ENCODE measurements at regions not wholly inside any gene's neighbourhood (a gene's known extent, or its start where the extent isn't known, plus 50 kb on each side); places are given as distances from the start of the nearest gene placed in this dataset.

DNA sequence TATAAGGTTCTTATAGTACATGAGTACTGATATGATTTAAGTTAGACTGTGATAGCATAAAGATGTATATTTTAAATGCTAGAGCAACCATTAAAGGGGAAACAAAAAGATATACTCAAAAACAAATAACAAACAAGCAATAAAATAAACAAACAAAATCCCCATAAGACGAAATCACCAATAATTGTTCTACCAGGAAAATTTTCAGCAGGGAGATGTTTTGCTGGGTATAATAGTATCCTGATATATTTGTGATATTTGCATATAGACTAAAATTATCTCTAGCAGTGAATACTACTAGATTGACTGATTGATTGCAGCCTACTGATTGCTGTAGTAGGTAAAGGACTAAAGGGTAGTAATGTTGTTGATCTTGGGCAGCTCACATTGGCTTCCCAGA is 177.4 kb downstream of the TMEM182 start:
- H3K9me3 Mint-ChIP-seq: peaks cover 10% of the 10 kb centered on the region
- no peaks in the 10 kb centered on the region for H3K27me3 Mint-ChIP-seq
- no peak for TF ChIP-seq CTCF (conservative IDR thresholded peaks at IDR 0.05)
- no peaks in the 10 kb centered on the region for H3K4me1 Mint-ChIP-seq (ENCODE audit: unreplicated experiment)
- no peak overlapping the region for H3K27ac Mint-ChIP-seq
- no peak for DNase-seq (ENCODE audit: extremely low spot score, unreplicated experiment)
- no peak overlapping the region for H3K4me3 Mint-ChIP-seq
- H3K36me3 Mint-ChIP-seq: no peaks in the 10 kb centered on the region

DNA sequence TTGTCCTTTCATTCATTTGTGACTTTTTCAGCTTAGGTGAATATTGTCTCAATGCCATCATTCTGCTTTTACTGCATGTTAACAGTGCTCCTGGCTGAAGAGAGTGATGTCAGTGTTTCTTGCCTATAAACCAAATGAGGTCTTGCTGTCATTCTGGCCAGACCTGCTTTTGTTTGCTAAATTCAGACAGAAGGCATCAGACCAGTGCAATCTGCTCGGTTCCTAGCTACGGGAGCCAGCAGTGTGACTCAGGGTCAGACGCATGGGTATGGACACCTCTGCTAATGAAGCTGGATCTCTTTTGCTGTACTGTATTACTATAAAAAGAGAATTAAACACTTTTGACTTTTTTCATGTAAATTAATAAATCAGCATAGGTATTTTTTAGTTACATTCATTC is 178.9 kb downstream of the TMEM182 start:
- no peak for TF ChIP-seq CTCF (conservative IDR thresholded peaks at IDR 0.05)
- DNase-seq (ENCODE audit: extremely low spot score, unreplicated experiment): no peak
- Mint-ChIP-seq H3K4me1 (ENCODE audit: unreplicated experiment) (no peaks in the 10 kb centered on the region), H3K27ac (no peak overlapping the region), H3K4me3 (no peak overlapping the region), H3K9me3 (peaks cover 10% of the 10 kb centered on the region), H3K27me3 (no peaks in the 10 kb centered on the region), H3K36me3 (no peaks in the 10 kb centered on the region)

GRCh38 chr2:102942107-102942506 is 180.3 kb downstream of the TMEM182 start:
- no peak overlapping the region for H3K4me3 Mint-ChIP-seq
- H3K27me3 Mint-ChIP-seq: no peaks in the 10 kb centered on the region
- TF ChIP-seq CTCF (conservative IDR thresholded peaks at IDR 0.05): no peak
- H3K36me3 Mint-ChIP-seq: no peaks in the 10 kb centered on the region
- no peaks in the 10 kb centered on the region for H3K4me1 Mint-ChIP-seq (ENCODE audit: unreplicated experiment)
- DNase-seq (ENCODE audit: extremely low spot score, unreplicated experiment): no peak
- peaks cover 10% of the 10 kb centered on the region for H3K9me3 Mint-ChIP-seq
- H3K27ac Mint-ChIP-seq: no peak overlapping the region

DNA sequence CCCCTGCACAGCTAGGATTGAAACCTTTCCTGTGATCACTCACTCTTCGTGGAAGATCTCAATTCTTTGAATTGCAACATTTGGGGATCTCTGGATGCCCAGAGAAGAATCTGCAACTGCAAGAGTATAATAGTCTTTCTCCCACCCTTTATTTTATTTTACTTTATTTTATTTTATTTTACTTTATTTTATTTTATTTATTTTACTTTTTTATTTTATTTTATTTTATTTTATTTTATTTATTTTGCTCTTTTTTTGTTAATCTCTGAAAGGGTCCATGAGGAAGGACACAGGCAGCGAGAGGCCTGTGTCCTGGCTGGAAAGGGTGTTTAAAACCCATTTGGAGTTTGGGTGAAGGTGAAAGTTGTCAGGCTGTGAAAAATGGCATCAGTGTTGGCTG is 181.4 kb downstream of the TMEM182 start:
- Mint-ChIP-seq H3K27ac (no peak overlapping the region), H3K27me3 (no peaks in the 10 kb centered on the region), H3K4me3 (no peak overlapping the region), H3K9me3 (peaks cover 10% of the 10 kb centered on the region), H3K36me3 (no peaks in the 10 kb centered on the region), H3K4me1 (ENCODE audit: unreplicated experiment) (no peaks in the 10 kb centered on the region)
- DNase-seq (ENCODE audit: extremely low spot score, unreplicated experiment): no peak
- TF ChIP-seq CTCF (conservative IDR thresholded peaks at IDR 0.05): no peak

DNA sequence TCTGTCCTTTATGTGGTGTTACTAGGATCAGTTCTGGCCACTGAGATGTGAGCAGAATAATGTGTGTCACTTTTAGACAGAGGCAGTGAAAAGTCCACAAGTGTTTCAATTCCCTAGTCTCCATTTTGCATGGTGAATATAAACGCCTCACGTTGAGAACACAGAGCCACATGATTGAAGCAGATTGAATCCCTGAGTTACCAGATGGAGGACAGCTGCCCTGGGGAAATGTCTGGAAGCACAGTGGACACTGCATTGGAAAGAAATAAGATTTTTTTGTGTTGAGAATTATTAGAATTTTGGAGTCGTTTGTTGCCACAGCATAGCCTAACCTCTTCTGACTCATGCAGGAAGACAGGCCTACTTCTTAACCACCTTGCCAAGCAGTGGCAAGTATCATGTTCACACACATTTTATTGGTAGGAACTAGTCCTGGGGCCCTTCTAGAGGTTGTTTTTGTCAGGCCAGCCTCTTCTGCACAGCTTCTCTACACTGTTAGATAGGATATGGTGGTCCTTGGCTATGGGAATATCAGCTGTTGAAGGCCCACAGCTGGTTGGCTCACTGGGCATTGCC is 188.6 kb downstream of the TMEM182 start:
- Mint-ChIP-seq H3K27me3 (no peaks in the 10 kb centered on the region), H3K36me3 (no peaks in the 10 kb centered on the region), H3K4me1 (ENCODE audit: unreplicated experiment) (no peaks in the 10 kb centered on the region), H3K27ac (no peak overlapping the region), H3K9me3 (no peaks in the 10 kb centered on the region), H3K4me3 (no peak overlapping the region)
- no peak for TF ChIP-seq CTCF (conservative IDR thresholded peaks at IDR 0.05)
- no peak for DNase-seq (ENCODE audit: extremely low spot score, unreplicated experiment)

GRCh38 chr2:102951249-102951648 is 189.4 kb downstream of the TMEM182 start:
- Mint-ChIP-seq H3K9me3 (no peaks in the 10 kb centered on the region), H3K4me1 (ENCODE audit: unreplicated experiment) (no peaks in the 10 kb centered on the region), H3K27ac (no peak overlapping the region), H3K4me3 (no peak overlapping the region), H3K27me3 (no peaks in the 10 kb centered on the region), H3K36me3 (no peaks in the 10 kb centered on the region)
- DNase-seq (ENCODE audit: extremely low spot score, unreplicated experiment): no peak
- no peak for TF ChIP-seq CTCF (conservative IDR thresholded peaks at IDR 0.05)

All from type B pancreatic cell (in vitro differentiated cells).